Karpas-422 (cell line): ENCODE measurements at regions not wholly inside any gene's neighbourhood (a gene's known extent, or its start where the extent isn't known, plus 50 kb on each side); places are given as distances from the start of the nearest gene placed in this dataset.

Source experiments
- DNase-seq: peaks from one replicate; pipeline ENCODE4 v3.0.0-alpha.2; 2015
- H2AFZ ChIP-seq: fragments of 200-600 bp; sonication (generic); 2 replicates; pipeline ENCODE4 v1.6.1; 2014; ENCODE audit warnings: antibody characterized with exemption, low read length, mixed read lengths
- H3K27ac ChIP-seq: fragments of 200-600 bp; sonication (generic); 2 replicates; pipeline ENCODE4 v1.5.1; 2014; ENCODE audit warnings: mild to moderate bottlenecking, low read length, moderate library complexity
- H3K27me3 ChIP-seq: fragments of 200-600 bp; sonication (generic); 2 replicates; pipeline ENCODE4 v1.6.1; 2014; ENCODE audit warnings: low read length, mixed read lengths
- H3K36me3 ChIP-seq: fragments of 200-600 bp; sonication (generic); 2 replicates; pipeline ENCODE4 v1.6.1; 2014; ENCODE audit warnings: low read length, mixed read lengths; ENCODE audit not compliant: insufficient read depth
- H3K4me1 ChIP-seq: fragments of 200-600 bp; sonication (generic); 2 replicates; pipeline ENCODE4 v1.6.1; 2014; ENCODE audit warnings: mild to moderate bottlenecking, low read length, mixed read lengths
- H3K4me2 ChIP-seq: fragments of 200-600 bp; sonication (generic); 2 replicates; pipeline ENCODE4 v1.6.1; 2014; ENCODE audit warnings: low read length, low read depth, mild to moderate bottlenecking; ENCODE audit not compliant: poor library complexity, severe bottlenecking
- H3K4me3 ChIP-seq: fragments of 200-600 bp; sonication (generic); 2 replicates; pipeline ENCODE4 v1.5.1; 2014; ENCODE audit warnings: mild to moderate bottlenecking, antibody characterized with exemption, low read length, mixed read lengths
- H3K79me2 ChIP-seq: fragments of 200-600 bp; sonication (generic); 2 replicates; pipeline ENCODE4 v1.6.1; 2014; ENCODE audit warnings: mild to moderate bottlenecking, low read length, mixed read lengths
- H3K9ac ChIP-seq: fragments of 200-600 bp; sonication (generic); 2 replicates; pipeline ENCODE4 v1.6.0; 2014; ENCODE audit warnings: low read length
- H3K9me2 ChIP-seq: fragments of 200-600 bp; sonication (generic), shearing (Covaris generic); replicated peaks from 2 replicates; pipeline ENCODE4 v1.6.0; 2014; ENCODE audit warnings: mild to moderate bottlenecking, low read length, moderate library complexity; ENCODE audit not compliant: insufficient read depth
- H3K9me3 ChIP-seq: fragments of 300-700, 200-600 bp; sonication (generic); 2 replicates; pipeline ENCODE4 v1.6.1; 2014; ENCODE audit warnings: low read length, mixed read lengths
- H4K20me1 ChIP-seq: fragments of 200-600 bp; sonication (generic); 2 replicates; pipeline ENCODE4 v1.6.1; 2014; ENCODE audit warnings: mild to moderate bottlenecking, antibody characterized with exemption, low read length, low read depth; ENCODE audit not compliant: insufficient read depth

- Histone ChIP-seq H2AFZ (no peak overlapping the region), H3K27ac (no peak overlapping the region), H3K4me2 (no peak overlapping the region), H3K9me3 (peaks cover 9% of the 10 kb centered on the region; the same call in 1 of the 2 replicates), H3K9ac (no peak overlapping the region), H3K9me2 (no peaks in the 10 kb centered on the region), H4K20me1 (no peaks in the 10 kb centered on the region), H3K36me3 (no peaks in the 10 kb centered on the region), H3K4me3 (no peak overlapping the region), H3K4me1 (no peaks in the 10 kb centered on the region), H3K79me2 (no peaks in the 10 kb centered on the region), H3K27me3 (no peaks in the 10 kb centered on the region)
- no peak for DNase-seq
These were observed 287.4 kb downstream of the IRX1 start for GRCh38 chr5:3883040-3883439.

GRCh38 chr5:3886524-3887451 is 291.2 kb downstream of the IRX1 start:
- Histone ChIP-seq H3K79me2 (no peaks in the 10 kb centered on the region), H2AFZ (no peak overlapping the region), H3K27me3 (no peaks in the 10 kb centered on the region), H3K9me3 (peaks cover 14% of the 10 kb centered on the region), H3K4me1 (no peaks in the 10 kb centered on the region), H3K4me2 (no peak overlapping the region), H3K4me3 (no peak overlapping the region), H3K9me2 (no peaks in the 10 kb centered on the region), H3K36me3 (no peaks in the 10 kb centered on the region), H3K27ac (no peak overlapping the region), H4K20me1 (no peaks in the 10 kb centered on the region), H3K9ac (no peak overlapping the region)
- no peak for DNase-seq

- DNase-seq, result no peak
- Histone ChIP-seq H3K79me2 (no peaks in the 10 kb centered on the region), H3K27me3 (no peaks in the 10 kb centered on the region), H3K9me3 (peaks cover 16% of the 10 kb centered on the region), H3K4me3 (no peak overlapping the region), H3K36me3 (no peaks in the 10 kb centered on the region), H4K20me1 (no peaks in the 10 kb centered on the region), H2AFZ (no peak overlapping the region), H3K4me2 (no peak overlapping the region), H3K27ac (no peak overlapping the region), H3K9me2 (no peaks in the 10 kb centered on the region), H3K4me1 (no peaks in the 10 kb centered on the region), H3K9ac (no peak overlapping the region)
These were observed 292.7 kb downstream of the IRX1 start for GRCh38 chr5:3888310-3888709.

DNA sequence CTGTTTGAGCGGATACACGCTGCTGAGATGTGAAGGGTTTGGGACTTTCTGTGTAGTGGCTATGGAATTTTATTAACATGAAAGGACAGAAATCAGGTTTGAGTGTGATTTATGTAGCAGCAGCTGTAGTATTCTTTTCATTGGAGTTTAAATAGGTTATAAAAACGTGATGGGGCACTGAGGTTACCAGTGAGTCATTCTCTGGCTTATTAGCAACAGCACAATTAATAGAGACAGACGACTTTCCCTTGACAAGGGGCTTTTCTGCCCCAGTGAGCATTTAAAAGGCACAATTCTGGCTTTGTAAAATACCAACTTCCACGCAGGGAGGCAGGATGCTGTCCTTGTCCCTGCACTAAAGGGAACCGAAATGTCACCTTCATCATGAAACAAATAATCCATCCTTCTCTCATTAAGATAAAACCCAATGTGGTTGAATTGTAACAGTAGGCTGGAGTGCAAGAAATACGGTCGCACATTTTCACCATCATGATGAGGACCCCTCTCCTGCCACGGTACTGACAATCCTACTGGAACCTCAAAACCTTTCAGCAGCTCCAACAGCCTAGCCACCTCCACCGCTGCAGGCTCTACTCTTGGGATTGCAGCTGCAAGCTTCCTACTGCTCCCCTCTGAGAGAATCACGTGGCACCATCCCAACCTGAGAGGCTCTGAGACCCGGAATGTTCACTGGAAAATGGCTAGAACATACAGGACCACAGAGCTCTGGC is 293.9 kb downstream of the IRX1 start:
- Histone ChIP-seq H3K27ac (no peak overlapping the region), H3K79me2 (no peaks in the 10 kb centered on the region), H4K20me1 (no peaks in the 10 kb centered on the region), H3K9me3 (peaks cover 16% of the 10 kb centered on the region), H3K4me2 (no peak overlapping the region), H3K9me2 (no peaks in the 10 kb centered on the region), H3K27me3 (no peaks in the 10 kb centered on the region), H3K9ac (no peak overlapping the region), H3K4me3 (no peak overlapping the region), H3K36me3 (no peaks in the 10 kb centered on the region), H3K4me1 (no peaks in the 10 kb centered on the region), H2AFZ (no peak overlapping the region)
- no peak for DNase-seq

GRCh38 chr5:3891113-3891512 is 295.5 kb downstream of the IRX1 start:
- Histone ChIP-seq H3K27ac (no peak overlapping the region), H3K9me2 (no peaks in the 10 kb centered on the region), H4K20me1 (no peaks in the 10 kb centered on the region), H3K9me3 (peaks cover 12% of the 10 kb centered on the region), H3K36me3 (no peaks in the 10 kb centered on the region), H3K9ac (no peak overlapping the region), H3K4me3 (no peak overlapping the region), H3K79me2 (no peaks in the 10 kb centered on the region), H3K4me1 (no peaks in the 10 kb centered on the region), H3K4me2 (no peak overlapping the region), H3K27me3 (no peaks in the 10 kb centered on the region), H2AFZ (no peak overlapping the region)
- DNase-seq, result no peak

GRCh38 chr5:3893527-3893926 is 297.9 kb downstream of the IRX1 start:
- Histone ChIP-seq H4K20me1 (no peaks in the 10 kb centered on the region), H3K4me1 (no peaks in the 10 kb centered on the region), H3K4me2 (no peak overlapping the region), H3K4me3 (no peak overlapping the region), H3K9ac (no peak overlapping the region), H3K36me3 (no peaks in the 10 kb centered on the region), H3K79me2 (no peaks in the 10 kb centered on the region), H3K9me2 (no peaks in the 10 kb centered on the region), H3K27ac (no peak overlapping the region), H3K27me3 (no peaks in the 10 kb centered on the region), H2AFZ (no peak overlapping the region), H3K9me3 (peaks cover 16% of the 10 kb centered on the region)
- no peak for DNase-seq

GRCh38 chr5:3893975-3894374 is 298.3 kb downstream of the IRX1 start:
- no peaks in the 10 kb centered on the region for H4K20me1 ChIP-seq
- H3K4me2 ChIP-seq, result no peak overlapping the region
- H3K4me3 ChIP-seq, result no peak overlapping the region
- no peaks in the 10 kb centered on the region for H3K4me1 ChIP-seq
- H3K27me3 ChIP-seq, result no peaks in the 10 kb centered on the region
- no peaks in the 10 kb centered on the region for H3K9me2 ChIP-seq
- no peak overlapping the region for H3K9ac ChIP-seq
- H3K79me2 ChIP-seq, result no peaks in the 10 kb centered on the region
- H3K36me3 ChIP-seq, result no peaks in the 10 kb centered on the region
- DNase-seq, result no peak
- H3K9me3 ChIP-seq, result peaks cover 16% of the 10 kb centered on the region
- H3K27ac ChIP-seq, result no peak overlapping the region
- no peak overlapping the region for H2AFZ ChIP-seq

DNA sequence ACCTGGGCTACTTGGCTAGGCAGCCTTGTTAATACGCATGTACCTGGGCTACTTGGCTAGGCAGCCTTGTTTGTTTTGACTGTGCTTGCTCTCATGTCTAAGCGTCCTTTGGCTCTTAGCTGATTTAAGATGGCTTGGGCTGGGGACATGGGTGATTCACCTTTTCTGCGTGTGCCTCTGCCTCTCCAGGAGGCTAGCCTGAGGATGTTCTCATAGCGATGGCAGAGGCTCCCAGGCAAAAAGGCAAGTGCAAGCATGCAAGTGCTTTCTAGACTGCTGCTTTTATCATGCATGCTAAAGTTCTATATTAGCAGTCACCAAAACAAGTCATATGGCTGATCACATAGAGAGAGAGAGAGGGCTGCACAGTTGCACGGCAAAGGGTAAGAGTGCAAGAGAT is 300.5 kb downstream of the IRX1 start:
- no peak overlapping the region for H3K4me2 ChIP-seq
- H3K9me2 ChIP-seq, result no peaks in the 10 kb centered on the region
- H3K36me3 ChIP-seq, result no peaks in the 10 kb centered on the region
- no peak for DNase-seq
- no peak overlapping the region for H3K9ac ChIP-seq
- H3K79me2 ChIP-seq, result no peaks in the 10 kb centered on the region
- no peaks in the 10 kb centered on the region for H3K4me1 ChIP-seq
- H3K27me3 ChIP-seq, result no peaks in the 10 kb centered on the region
- H3K9me3 ChIP-seq, result peaks cover 16% of the 10 kb centered on the region
- H4K20me1 ChIP-seq, result no peaks in the 10 kb centered on the region
- H3K4me3 ChIP-seq, result no peak overlapping the region
- H2AFZ ChIP-seq, result no peak overlapping the region
- H3K27ac ChIP-seq, result no peak overlapping the region
